ENCODE measurements at regions not wholly inside any gene's neighbourhood (a gene's known extent, or its start where the extent isn't known, plus 50 kb on each side); places are given as distances from the start of the nearest gene placed in this dataset.
A peak's percentile ranks its signal among the peaks of the same experiment; 100 is the strongest.
"Not testable (repeated sequence)": the region's sequence is repeated elsewhere in the genome, so short reads cannot be mapped to it uniquely, and the experiment has no call there.

GRCh38 chr21:35448876-35449599, 399.9 kb upstream of the RUNX1 start:
- DNase-seq, result no peak

GRCh38 chr21:35444391-35444790, 395.3 kb upstream of the RUNX1 start:
- no peak for DNase-seq

- DNase-seq, result no peak
These were observed 392.9 kb upstream of the RUNX1 start for GRCh38 chr21:35441868-35442582.

- peak in 1 of 2 donors; percentile 10 for DNase-seq
These were observed 389.7 kb upstream of the RUNX1 start for GRCh38 chr21:35438643-35439404.

GRCh38 chr21:35437941-35438340, 388.8 kb upstream of the RUNX1 start:
- DNase-seq, result no peak

GRCh38 chr21:35436899-35437298, 387.8 kb upstream of the RUNX1 start:
- no peak for DNase-seq

GRCh38 chr21:35432601-35433000, 383.5 kb upstream of the RUNX1 start:
- not testable (repeated sequence) for DNase-seq

- DNase-seq, result no peak
These were observed 381.2 kb upstream of the RUNX1 start for GRCh38 chr21:35430260-35430659.

- DNase-seq, result no peak
These were observed 379.8 kb upstream of the RUNX1 start for GRCh38 chr21:35428937-35429336.

- DNase-seq, result peak; percentile 27 to 37
These were observed 379.4 kb upstream of the RUNX1 start for GRCh38 chr21:35428489-35428888.

- DNase-seq, result no peak
These were observed 378.9 kb upstream of the RUNX1 start for GRCh38 chr21:35428001-35428320.

- no peak for DNase-seq
These were observed 378.4 kb upstream of the RUNX1 start for GRCh38 chr21:35427320-35428000.

- no peak for DNase-seq
These were observed 377.8 kb upstream of the RUNX1 start for GRCh38 chr21:35426897-35427296.

GRCh38 chr21:35426469-35426868, 377.4 kb upstream of the RUNX1 start:
- DNase-seq, result no peak

- DNase-seq, result no peak
These were observed 375.0 kb upstream of the RUNX1 start for GRCh38 chr21:35424122-35424521.

GRCh38 chr21:35423709-35424108, 374.6 kb upstream of the RUNX1 start:
- DNase-seq, result no peak

- no peak for DNase-seq
These were observed 372.9 kb upstream of the RUNX1 start for GRCh38 chr21:35422011-35422410.

GRCh38 chr21:35421221-35421620, 372.1 kb upstream of the RUNX1 start:
- no peak for DNase-seq

- DNase-seq, result no peak
These were observed 371.6 kb upstream of the RUNX1 start for GRCh38 chr21:35420656-35421055.

- no peak for DNase-seq
These were observed 368.7 kb upstream of the RUNX1 start for GRCh38 chr21:35417762-35418161.

GRCh38 chr21:35416866-35417489, 367.9 kb upstream of the RUNX1 start:
- DNase-seq, result no peak

- DNase-seq, result no peak
These were observed 365.5 kb upstream of the RUNX1 start for GRCh38 chr21:35414507-35415139.
